ENCODE measurements at regions not wholly inside any gene's neighbourhood (a gene's known extent, or its start where the extent isn't known, plus 50 kb on each side); places are given as distances from the start of the nearest gene placed in this dataset.

GRCh38 chr5:97363577-97363976 lies 180.5 kb upstream of the RIOK2 start:
- Histone ChIP-seq H3K9ac (ENCODE audit: low read depth, low read length) (no peak overlapping the region), H3K36me3 (ENCODE audit: insufficient read depth, low read length) (no peaks in the 10 kb centered on the region), H3K4me1 (ENCODE audit: insufficient read depth, low read length) (0 out of 2 replicates have a peak, but pooled peaks cover 2% of the 10 kb centered on the region), H3K9me3 (ENCODE audit: control insufficient read depth, insufficient read depth, low read length) (no peaks in the 10 kb centered on the region)

GRCh38 chr5:97364731-97365130 lies 181.7 kb upstream of the RIOK2 start:
- no peak overlapping the region for H3K9ac ChIP-seq (ENCODE audit: low read depth, low read length)
- H3K36me3 ChIP-seq (ENCODE audit: insufficient read depth, low read length) = no peaks in the 10 kb centered on the region
- H3K4me1 ChIP-seq (ENCODE audit: insufficient read depth, low read length) = 0 out of 2 replicates have a peak, but pooled peaks cover 2% of the 10 kb centered on the region
- no peaks in the 10 kb centered on the region for H3K9me3 ChIP-seq (ENCODE audit: control insufficient read depth, insufficient read depth, low read length)

- no peaks in the 10 kb centered on the region for H3K9me3 ChIP-seq (ENCODE audit: control insufficient read depth, insufficient read depth, low read length)
Measured at GRCh38 chr5:97365163-97365845, 182.3 kb upstream of the RIOK2 start.

GRCh38 chr5:97365918-97366317 lies 182.9 kb upstream of the RIOK2 start:
- Histone ChIP-seq H3K4me1 (ENCODE audit: insufficient read depth, low read length) (0 out of 2 replicates have a peak, but pooled peaks cover 2% of the 10 kb centered on the region), H3K36me3 (ENCODE audit: insufficient read depth, low read length) (no peaks in the 10 kb centered on the region), H3K9me3 (ENCODE audit: control insufficient read depth, insufficient read depth, low read length) (no peaks in the 10 kb centered on the region), H3K9ac (ENCODE audit: low read depth, low read length) (no peak overlapping the region)

More at GRCh38 chr5:97365163-97365845, 182.3 kb upstream of the RIOK2 start:
- Histone ChIP-seq H3K36me3 (ENCODE audit: insufficient read depth, low read length) (no peaks in the 10 kb centered on the region), H3K4me1 (ENCODE audit: insufficient read depth, low read length) (0 out of 2 replicates have a peak, but pooled peaks cover 2% of the 10 kb centered on the region), H3K9ac (ENCODE audit: low read depth, low read length) (no peak overlapping the region)

- H3K36me3 ChIP-seq (ENCODE audit: insufficient read depth, low read length) = no peaks in the 10 kb centered on the region
- no peaks in the 10 kb centered on the region for H3K4me1 ChIP-seq (ENCODE audit: insufficient read depth, low read length)
- H3K9me3 ChIP-seq (ENCODE audit: control insufficient read depth, insufficient read depth, low read length) = no peaks in the 10 kb centered on the region
- no peak overlapping the region for H3K9ac ChIP-seq (ENCODE audit: low read depth, low read length)
Measured at GRCh38 chr5:97375959-97376358, 192.9 kb upstream of the RIOK2 start.

GRCh38 chr5:97377582-97377981 lies 194.5 kb upstream of the RIOK2 start:
- no peak overlapping the region for H3K9ac ChIP-seq (ENCODE audit: low read depth, low read length)
- H3K4me1 ChIP-seq (ENCODE audit: insufficient read depth, low read length) = no peaks in the 10 kb centered on the region
- H3K9me3 ChIP-seq (ENCODE audit: control insufficient read depth, insufficient read depth, low read length) = no peaks in the 10 kb centered on the region
- H3K36me3 ChIP-seq (ENCODE audit: insufficient read depth, low read length) = no peaks in the 10 kb centered on the region

- H3K9me3 ChIP-seq (ENCODE audit: control insufficient read depth, insufficient read depth, low read length) = no peaks in the 10 kb centered on the region
Measured at GRCh38 chr5:97383996-97384395, 200.9 kb upstream of the RIOK2 start.

GRCh38 chr5:97388794-97389193 lies 205.7 kb upstream of the RIOK2 start:
- Histone ChIP-seq H3K4me1 (ENCODE audit: insufficient read depth, low read length) (no peaks in the 10 kb centered on the region), H3K9ac (ENCODE audit: low read depth, low read length) (no peak overlapping the region), H3K9me3 (ENCODE audit: control insufficient read depth, insufficient read depth, low read length) (peaks cover 4% of the 10 kb centered on the region; the same call in 1 of the 2 replicates), H3K36me3 (ENCODE audit: insufficient read depth, low read length) (no peaks in the 10 kb centered on the region)

More at GRCh38 chr5:97383996-97384395, 200.9 kb upstream of the RIOK2 start:
- Histone ChIP-seq H3K4me1 (ENCODE audit: insufficient read depth, low read length) (no peaks in the 10 kb centered on the region), H3K36me3 (ENCODE audit: insufficient read depth, low read length) (no peaks in the 10 kb centered on the region), H3K9ac (ENCODE audit: low read depth, low read length) (no peak overlapping the region)

GRCh38 chr5:97400537-97400936 lies 217.5 kb upstream of the RIOK2 start:
- H3K9ac ChIP-seq (ENCODE audit: low read depth, low read length) = no peak overlapping the region
- no peaks in the 10 kb centered on the region for H3K36me3 ChIP-seq (ENCODE audit: insufficient read depth, low read length)
- H3K4me1 ChIP-seq (ENCODE audit: insufficient read depth, low read length) = peaks cover 8% of the 10 kb centered on the region; the same call in 1 of the 2 replicates
- H3K9me3 ChIP-seq (ENCODE audit: control insufficient read depth, insufficient read depth, low read length) = peaks cover 3% of the 10 kb centered on the region; the same call in 1 of the 2 replicates

- no peaks in the 10 kb centered on the region for H3K36me3 ChIP-seq (ENCODE audit: insufficient read depth, low read length)
- no peaks in the 10 kb centered on the region for H3K9me3 ChIP-seq (ENCODE audit: control insufficient read depth, insufficient read depth, low read length)
- H3K9ac ChIP-seq (ENCODE audit: low read depth, low read length) = no peak overlapping the region
- peaks cover 4% of the 10 kb centered on the region; the same call in 1 of the 2 replicates for H3K4me1 ChIP-seq (ENCODE audit: insufficient read depth, low read length)
Measured at GRCh38 chr5:97405941-97406340, 222.9 kb upstream of the RIOK2 start.

GRCh38 chr5:97406946-97407676 lies 224.1 kb upstream of the RIOK2 start:
- no peaks in the 10 kb centered on the region; the same call in 1 of the 2 replicates for H3K4me1 ChIP-seq (ENCODE audit: insufficient read depth, low read length)
- H3K36me3 ChIP-seq (ENCODE audit: insufficient read depth, low read length) = no peaks in the 10 kb centered on the region
- H3K9me3 ChIP-seq (ENCODE audit: control insufficient read depth, insufficient read depth, low read length) = no peaks in the 10 kb centered on the region
- H3K9ac ChIP-seq (ENCODE audit: low read depth, low read length) = no peak overlapping the region

- H3K36me3 ChIP-seq (ENCODE audit: insufficient read depth, low read length) = no peaks in the 10 kb centered on the region
- no peak overlapping the region for H3K9ac ChIP-seq (ENCODE audit: low read depth, low read length)
- H3K4me1 ChIP-seq (ENCODE audit: insufficient read depth, low read length) = no peaks in the 10 kb centered on the region
- no peaks in the 10 kb centered on the region for H3K9me3 ChIP-seq (ENCODE audit: control insufficient read depth, insufficient read depth, low read length)
Measured at GRCh38 chr5:97408331-97408730, 225.3 kb upstream of the RIOK2 start.

- Histone ChIP-seq H3K9me3 (ENCODE audit: control insufficient read depth, insufficient read depth, low read length) (no peaks in the 10 kb centered on the region), H3K4me1 (ENCODE audit: insufficient read depth, low read length) (peaks cover 3% of the 10 kb centered on the region; the same call in 1 of the 2 replicates), H3K9ac (ENCODE audit: low read depth, low read length) (no peak overlapping the region), H3K36me3 (ENCODE audit: insufficient read depth, low read length) (no peaks in the 10 kb centered on the region)
Measured at GRCh38 chr5:97412959-97413358, 229.9 kb upstream of the RIOK2 start.

GRCh38 chr5:97417986-97418385 lies 234.9 kb upstream of the RIOK2 start:
- Histone ChIP-seq H3K9me3 (ENCODE audit: control insufficient read depth, insufficient read depth, low read length) (no peaks in the 10 kb centered on the region), H3K9ac (ENCODE audit: low read depth, low read length) (no peak overlapping the region), H3K36me3 (ENCODE audit: insufficient read depth, low read length) (no peaks in the 10 kb centered on the region), H3K4me1 (ENCODE audit: insufficient read depth, low read length) (peaks cover 3% of the 10 kb centered on the region; the same call in 1 of the 2 replicates)

- no peaks in the 10 kb centered on the region for H3K9me3 ChIP-seq (ENCODE audit: control insufficient read depth, insufficient read depth, low read length)
- no peaks in the 10 kb centered on the region for H3K36me3 ChIP-seq (ENCODE audit: insufficient read depth, low read length)
- H3K4me1 ChIP-seq (ENCODE audit: insufficient read depth, low read length) = peaks cover 3% of the 10 kb centered on the region; the same call in 1 of the 2 replicates
- no peak overlapping the region for H3K9ac ChIP-seq (ENCODE audit: low read depth, low read length)
Measured at GRCh38 chr5:97418462-97418861, 235.4 kb upstream of the RIOK2 start.

All from ES-I3 (cell line).